ENCODE measurements at regions not wholly inside any gene's neighbourhood (a gene's known extent, or its start where the extent isn't known, plus 50 kb on each side); places are given as distances from the start of the nearest gene placed in this dataset.

GRCh38 chr4:29213020-29213419 lies 1507.1 kb upstream of the PCDH7 start:
- intact Hi-C loops (cut with micrococcal nuclease) = no loop called here

- intact Hi-C loops (cut with micrococcal nuclease) = no loop called here
These were observed 1499.4 kb upstream of the PCDH7 start for GRCh38 chr4:29220761-29221160.

DNA sequence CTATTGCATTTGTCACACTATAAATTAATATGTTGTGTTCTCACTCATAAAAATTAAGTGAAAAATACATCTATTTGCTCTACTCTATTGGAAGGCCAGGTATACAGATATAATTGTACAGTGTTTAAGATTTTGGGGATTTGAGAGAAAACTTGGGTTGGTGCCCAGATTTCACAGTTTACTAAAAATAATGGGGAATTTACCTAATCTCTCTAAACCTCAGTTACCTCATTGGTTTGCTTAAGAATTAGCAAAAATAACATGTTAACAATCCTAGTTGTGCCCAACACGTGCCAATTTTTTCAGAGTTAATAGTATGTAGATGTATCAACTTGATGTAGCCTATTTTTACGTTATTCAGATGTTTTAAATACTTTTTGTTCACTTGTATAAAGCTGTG lies 1495.3 kb upstream of the PCDH7 start:
- intact Hi-C loops (cut with micrococcal nuclease) = no loop called here

- intact Hi-C loops (cut with micrococcal nuclease) = no loop called here
These were observed 1479.5 kb upstream of the PCDH7 start for GRCh38 chr4:29240641-29241040.

DNA sequence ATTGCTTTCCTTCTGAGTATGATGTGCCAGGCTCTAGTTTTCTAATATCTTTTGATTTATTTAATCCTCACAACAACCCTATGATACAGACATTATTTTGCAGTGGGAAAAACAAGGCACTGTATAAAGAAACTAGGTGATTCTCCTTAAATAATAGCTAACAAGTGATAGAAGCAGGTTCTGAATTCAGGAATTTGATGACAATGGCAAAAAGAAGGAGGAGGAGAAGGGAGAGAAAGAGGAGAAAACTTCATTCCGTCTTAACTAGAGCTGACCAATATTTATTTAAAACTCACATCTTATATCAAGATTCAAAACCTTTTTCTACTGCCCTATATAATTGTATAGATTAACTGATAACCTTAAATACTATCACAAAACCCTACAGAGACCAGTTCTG lies 1477.1 kb upstream of the PCDH7 start:
- intact Hi-C loops (cut with micrococcal nuclease) = no loop called here

- intact Hi-C loops (cut with micrococcal nuclease) = no loop called here
These were observed 1476.3 kb upstream of the PCDH7 start for GRCh38 chr4:29243851-29244250.

- intact Hi-C loops (cut with micrococcal nuclease) = no loop called here
These were observed 1460.6 kb upstream of the PCDH7 start for GRCh38 chr4:29259556-29259955.

DNA sequence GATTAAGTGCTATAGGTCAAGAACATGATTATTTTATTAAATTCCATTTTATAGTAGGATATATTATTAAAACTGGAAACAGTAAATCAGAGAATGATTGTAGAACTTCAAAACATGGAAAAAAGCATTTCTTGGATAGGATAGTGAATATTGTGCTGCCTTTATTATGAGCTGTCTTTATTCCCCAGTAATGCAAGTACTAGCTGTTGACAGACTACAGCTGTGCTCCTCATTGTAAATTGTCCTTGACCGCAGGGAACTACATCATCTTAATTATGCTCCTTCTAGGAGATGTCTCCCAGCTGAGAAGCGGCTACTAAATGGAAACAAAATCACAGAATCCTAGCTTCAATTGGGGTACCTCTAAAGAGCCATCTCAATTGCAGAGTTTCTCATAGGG lies 1457.2 kb upstream of the PCDH7 start:
- intact Hi-C loops (cut with micrococcal nuclease) = no loop called here

DNA sequence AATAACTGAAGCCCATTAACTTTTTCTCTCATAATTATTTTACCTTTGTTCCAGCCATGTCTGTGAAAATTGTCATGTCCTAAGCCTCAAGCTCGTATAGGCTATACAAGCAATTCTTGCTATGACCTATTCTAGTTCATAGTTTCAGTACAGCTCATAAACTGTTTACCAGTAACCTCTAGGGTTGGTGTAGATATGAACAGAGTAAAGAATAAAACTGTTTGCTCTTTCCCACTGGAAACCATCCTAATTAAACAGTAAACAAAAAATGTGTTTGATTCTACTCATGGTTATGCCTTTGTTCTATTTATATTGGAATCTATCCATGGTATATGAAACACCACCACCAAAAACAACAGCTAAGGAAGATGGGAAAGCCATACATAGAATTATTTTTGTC lies 1444.0 kb upstream of the PCDH7 start:
- intact Hi-C loops (cut with micrococcal nuclease) = no loop called here

GRCh38 chr4:29277381-29277780 lies 1442.8 kb upstream of the PCDH7 start:
- intact Hi-C loops (cut with micrococcal nuclease) = no loop called here

- intact Hi-C loops (cut with micrococcal nuclease) = no loop called here
These were observed 1441.6 kb upstream of the PCDH7 start for GRCh38 chr4:29278585-29278984.

- intact Hi-C loops (cut with micrococcal nuclease) = no loop called here
These were observed 1431.1 kb upstream of the PCDH7 start for GRCh38 chr4:29289118-29289517.

- intact Hi-C loops (cut with micrococcal nuclease) = no loop called here
These were observed 1424.9 kb upstream of the PCDH7 start for GRCh38 chr4:29295280-29295679.

GRCh38 chr4:29304595-29304994 lies 1415.6 kb upstream of the PCDH7 start:
- intact Hi-C loops (cut with micrococcal nuclease) = no loop called here

DNA sequence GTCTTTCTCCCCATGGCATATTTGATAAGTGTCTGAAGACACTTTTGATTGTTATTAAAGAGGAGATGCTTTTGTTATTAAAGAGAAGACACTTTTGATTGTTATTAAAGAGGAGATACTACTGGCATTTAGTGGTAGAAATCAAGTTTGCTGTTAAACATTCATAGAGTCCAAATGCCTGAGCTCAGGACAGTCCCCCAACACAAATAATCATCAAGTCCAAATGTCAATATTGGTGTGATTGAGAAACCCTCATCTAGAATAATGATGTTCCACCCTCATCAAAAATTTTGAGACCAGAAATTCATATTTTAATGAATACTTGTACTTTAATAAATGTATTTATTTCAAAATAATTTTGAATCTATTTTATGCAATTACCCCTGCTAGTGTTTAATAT lies 1412.9 kb upstream of the PCDH7 start:
- intact Hi-C loops (cut with micrococcal nuclease) = no loop called here

DNA sequence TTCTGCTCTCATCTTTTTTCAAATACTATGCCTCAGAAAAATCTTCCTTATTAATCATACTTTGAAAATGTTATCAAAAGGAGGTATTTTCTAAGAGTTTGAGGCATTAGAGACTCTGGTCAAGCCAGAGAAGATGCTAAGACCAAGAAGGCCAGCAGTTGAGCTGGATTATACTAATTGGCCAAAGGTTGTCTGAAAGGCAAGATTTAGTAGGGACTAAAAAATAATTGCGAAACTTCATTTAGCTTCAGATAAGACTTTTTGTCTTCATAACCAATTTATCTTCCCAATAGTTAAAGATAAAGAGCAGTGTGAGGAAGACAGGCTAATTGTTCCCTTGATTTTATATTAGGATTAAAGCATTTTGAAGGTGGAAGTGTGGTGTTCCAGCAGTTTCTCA lies 1412.4 kb upstream of the PCDH7 start:
- intact Hi-C loops (cut with micrococcal nuclease) = no loop called here

- intact Hi-C loops (cut with micrococcal nuclease) = no loop called here
These were observed 1411.1 kb upstream of the PCDH7 start for GRCh38 chr4:29309050-29309449.

DNA sequence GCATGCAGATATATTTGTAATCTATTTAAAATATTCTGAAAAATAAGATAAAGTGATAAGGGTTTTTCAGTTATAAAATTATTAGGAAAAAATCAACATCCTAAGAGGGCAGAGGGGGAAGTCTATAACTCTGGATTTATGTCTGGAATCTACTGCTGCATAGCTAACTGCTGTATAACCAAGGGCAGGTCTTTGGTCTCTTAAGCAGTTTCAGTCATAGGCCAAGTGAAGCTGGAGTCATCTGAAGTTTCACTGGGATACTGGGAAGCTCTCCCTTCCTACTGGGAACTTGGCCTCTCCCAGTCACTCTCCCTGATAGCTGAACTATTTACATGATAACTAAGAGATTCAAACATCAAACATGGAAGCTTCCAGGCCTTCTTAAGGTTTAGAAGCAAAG lies 1409.9 kb upstream of the PCDH7 start:
- intact Hi-C loops (cut with micrococcal nuclease) = no loop called here

GRCh38 chr4:29311247-29311646 lies 1408.9 kb upstream of the PCDH7 start:
- intact Hi-C loops (cut with micrococcal nuclease) = no loop called here

DNA sequence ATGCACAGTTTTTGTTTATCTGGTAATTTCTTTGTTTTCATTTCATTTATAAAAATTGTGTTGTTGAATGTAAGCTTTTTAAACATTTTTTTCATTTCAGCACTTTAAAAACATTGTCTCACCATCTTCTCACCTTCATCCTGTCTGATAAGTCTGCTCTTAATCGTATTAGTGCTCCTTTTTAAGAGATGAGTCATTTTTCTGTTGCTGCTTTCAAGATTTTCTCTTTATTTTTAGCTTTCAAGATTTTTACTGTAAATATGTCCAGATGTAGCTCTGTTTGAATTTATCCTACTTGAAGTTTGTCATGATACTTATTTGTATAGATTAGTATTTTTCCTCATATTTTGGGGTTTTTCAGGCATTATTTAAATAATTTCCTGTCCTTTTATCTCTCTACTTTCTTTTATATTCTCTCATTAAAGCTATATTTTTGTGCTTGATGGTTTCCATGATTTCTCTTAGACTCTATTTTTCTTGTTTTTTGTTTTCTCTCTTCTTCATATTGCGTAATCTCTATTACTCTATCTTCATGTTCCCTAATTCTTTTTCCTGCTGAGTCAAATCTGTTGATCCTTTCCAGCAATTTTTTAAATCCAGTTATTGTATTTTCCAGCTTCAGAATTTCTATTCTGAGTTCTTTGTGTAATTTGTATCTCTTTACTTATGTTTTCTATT lies 1400.4 kb upstream of the PCDH7 start:
- intact Hi-C loops (cut with micrococcal nuclease) = no loop called here

DNA sequence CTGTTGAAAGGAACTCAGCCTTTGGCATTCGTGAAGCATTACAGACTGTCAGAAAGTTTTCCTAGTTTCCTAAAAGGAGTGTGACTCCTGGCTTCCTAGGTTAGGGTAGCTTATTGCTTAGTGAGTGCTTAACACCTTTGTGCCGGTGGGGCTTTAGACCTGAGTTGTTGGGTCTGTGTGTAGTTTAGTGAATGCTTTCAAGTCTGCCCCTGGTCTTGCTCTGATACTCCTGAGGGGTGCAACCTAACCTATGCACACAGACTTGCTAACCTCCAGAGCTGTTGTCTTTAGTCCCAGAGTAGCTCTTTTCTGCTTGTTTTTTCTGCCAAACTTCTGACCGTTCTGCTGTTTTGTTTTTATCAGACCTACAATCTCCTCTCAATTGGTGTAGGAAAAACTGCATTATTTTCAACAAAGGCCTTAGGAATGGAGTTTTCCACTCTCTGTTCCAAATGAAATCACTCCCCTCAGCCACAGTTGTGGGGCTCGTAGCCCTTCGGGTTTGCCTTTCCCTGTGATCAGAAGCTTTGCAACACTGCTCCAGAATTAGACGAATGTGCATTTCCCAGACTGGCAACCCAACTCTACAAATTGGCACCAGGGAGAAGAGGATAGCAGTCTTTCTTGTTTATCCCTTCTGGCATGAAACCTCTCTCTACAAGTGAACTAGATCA lies 1399.1 kb upstream of the PCDH7 start:
- intact Hi-C loops (cut with micrococcal nuclease) = no loop called here

DNA sequence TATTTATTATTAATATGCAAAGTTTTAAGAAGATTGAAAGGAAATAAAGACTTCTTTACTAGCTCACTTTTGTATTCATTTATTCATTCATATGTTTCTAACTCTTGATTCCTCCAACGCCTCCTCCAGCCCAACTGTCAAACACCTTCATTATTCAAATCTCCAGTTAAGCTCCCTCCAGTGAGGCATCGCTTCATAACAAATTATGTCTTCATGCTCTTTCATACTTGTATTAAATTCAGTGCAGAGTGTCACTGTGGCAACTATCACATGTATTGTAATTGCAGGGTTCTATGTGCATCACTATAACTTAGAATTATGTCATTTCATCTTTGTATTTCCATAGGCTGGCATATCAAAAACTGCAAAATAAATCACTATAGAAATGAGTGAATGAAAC lies 1394.2 kb upstream of the PCDH7 start:
- intact Hi-C loops (cut with micrococcal nuclease) = no loop called here

GRCh38 chr4:29326816-29327215 lies 1393.4 kb upstream of the PCDH7 start:
- intact Hi-C loops (cut with micrococcal nuclease) = no loop called here

All from T-helper 1 cell treated with Interleukin-12 subunit alpha and Interleukin-12 subunit beta and Interleukin-4 antibody, amounts not matched to agents 30 ng/mL and 1 ng/mL, for 36 hours (primary cell).